CD4-positive, CD25-positive, alpha-beta regulatory T cell (primary cell): ENCODE measurements at regions not wholly inside any gene's neighbourhood (a gene's known extent, or its start where the extent isn't known, plus 50 kb on each side); places are given as distances from the start of the nearest gene placed in this dataset.
"Not testable (repeated sequence)": the region's sequence is repeated elsewhere in the genome, so short reads cannot be mapped to it uniquely, and the experiment has no call there.

ENCODE experiments used
- ATAC-seq, 2 donors: fragments of 150-1000 bp; cut with Tn5 transposase; one replicate each; pipeline ENCODE4 v1.10.0; 2021; ENCODE audit warnings: low read depth in 2 of 2, moderate number of reproducible peaks in 2 of 2, moderate library complexity in 1 of 2
- DNase-seq, 3 donors: peaks; one replicate each; pipeline versions ENCODE4 v3.0.0 to v3.0.0-alpha.2; 2012 to 2022; ENCODE audit warnings: mixed read lengths in 1 of 3
- H3K27ac ChIP-seq: one replicate; pipeline ENCODE4 v1.7.0; 2013; ENCODE audit warnings: mild to moderate bottlenecking, low read length; ENCODE audit not compliant: insufficient read depth, poor library complexity, severe bottlenecking
- H3K27me3 ChIP-seq: one replicate; pipeline ENCODE4 v1.7.0; 2013; ENCODE audit warnings: low read length; ENCODE audit not compliant: control insufficient read depth, insufficient read depth
- H3K36me3 ChIP-seq: one replicate; pipeline ENCODE4 v1.7.0; 2013; ENCODE audit warnings: mild to moderate bottlenecking, low read length, moderate library complexity; ENCODE audit not compliant: control insufficient read depth, insufficient read depth
- H3K4me1 ChIP-seq: 2 replicates; pipeline ENCODE4 v1.7.0; 2013; ENCODE audit warnings: mild to moderate bottlenecking, low read length; ENCODE audit not compliant: insufficient read depth, control insufficient read depth, poor library complexity, severe bottlenecking
- H3K4me3 ChIP-seq: one replicate; pipeline ENCODE4 v1.7.0; 2013; ENCODE audit warnings: low read depth, mild to moderate bottlenecking, low read length, moderate library complexity
- H3K9me3 ChIP-seq, 2 experiments: 1 replicate in 1 of 2; 2 replicates in 1 of 2; pipeline ENCODE4 v1.7.0; 2013; ENCODE audit warnings: low read length in 2 of 2, mild to moderate bottlenecking in 1 of 2, moderate library complexity in 1 of 2; ENCODE audit not compliant: control insufficient read depth in 2 of 2
- H3K27ac Mint-ChIP-seq, 3 donors: one replicate each; pipeline ENCODE4 v1.8.0; 2020 to 2022; ENCODE audit warnings: mild to moderate bottlenecking in 3 of 3, mixed read lengths in 3 of 3, moderate library complexity in 2 of 3
- H3K27me3 Mint-ChIP-seq: one replicate; pipeline ENCODE4 v1.8.0; 2022; ENCODE audit warnings: mild to moderate bottlenecking, mixed read lengths
- H3K36me3 Mint-ChIP-seq: one replicate; pipeline ENCODE4 v1.8.0; 2020; ENCODE audit warnings: mixed read lengths
- H3K4me1 Mint-ChIP-seq, 4 donors: one replicate each; pipeline ENCODE4 v1.8.0; 2020 to 2022; ENCODE audit warnings: mixed read lengths in 4 of 4, mild to moderate bottlenecking in 1 of 4
- H3K4me3 Mint-ChIP-seq, 4 donors: one replicate each; pipeline ENCODE4 v1.8.0; 2020 to 2022; ENCODE audit warnings: mild to moderate bottlenecking in 4 of 4, mixed read lengths in 4 of 4, moderate library complexity in 3 of 4
- H3K9me3 Mint-ChIP-seq, 7 donors: one replicate each; pipeline ENCODE4 v1.8.0; 2020 to 2022; ENCODE audit warnings: mixed read lengths in 7 of 7, mild to moderate bottlenecking in 3 of 7, moderate library complexity in 2 of 7

DNA sequence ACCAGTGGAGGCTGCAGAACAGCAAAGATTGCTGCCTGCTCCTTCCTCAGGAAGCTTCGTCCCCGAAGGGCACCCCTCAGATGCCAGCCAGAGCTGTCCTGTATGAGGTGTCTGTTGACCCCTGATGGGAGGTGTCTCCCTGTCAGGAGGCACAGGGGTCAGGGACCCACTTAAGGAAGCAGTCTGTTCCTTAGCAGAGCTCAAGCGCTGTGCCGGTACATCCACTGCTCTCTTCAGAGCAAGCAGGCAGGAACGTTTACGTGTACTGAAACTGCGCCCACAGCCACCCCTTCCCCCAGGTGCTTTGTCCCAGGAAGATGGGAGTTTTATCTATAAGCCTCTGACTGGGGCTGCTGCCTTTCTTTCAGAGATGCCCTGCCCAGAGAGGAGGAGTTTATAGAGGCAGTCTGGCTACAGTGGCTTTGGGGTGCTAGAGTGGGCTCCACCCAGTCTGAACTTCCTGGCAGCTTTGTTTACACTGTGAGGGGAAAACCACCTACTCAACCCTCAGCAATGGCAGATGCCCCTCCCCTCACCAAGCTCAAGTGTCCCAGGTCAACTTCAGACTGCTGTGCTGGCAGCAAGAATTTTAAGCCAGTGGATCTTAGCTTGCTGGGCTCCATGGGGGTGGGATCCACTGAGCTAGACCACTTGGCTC lies 275.8 kb upstream of the PROX1 start:
- not testable (repeated sequence) for H3K36me3 Mint-ChIP-seq, H3K27me3 Mint-ChIP-seq

DNA sequence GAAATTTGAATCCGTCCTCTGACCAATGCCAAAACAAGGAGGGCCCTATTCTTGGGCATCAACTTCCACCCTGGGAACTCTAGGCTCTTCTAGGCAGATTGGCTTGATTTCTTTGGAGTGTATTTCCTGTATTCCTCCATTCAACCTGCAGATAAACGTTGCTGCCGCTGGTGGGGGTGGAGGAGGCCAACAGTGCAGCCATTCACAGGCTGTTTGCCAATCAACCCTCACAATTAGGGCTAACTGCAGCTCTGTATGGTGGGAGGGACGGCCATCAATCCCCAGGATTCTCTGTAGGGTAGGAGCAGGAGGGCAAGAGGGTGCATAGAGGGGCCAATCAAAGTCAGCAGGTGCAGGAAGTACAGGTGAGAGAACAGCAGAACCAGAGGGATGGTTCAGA lies 273.1 kb upstream of the PROX1 start:
- H3K4me3 Mint-ChIP-seq = no peak overlapping the region
- Histone ChIP-seq H3K4me3 (no peak overlapping the region), H3K4me1 (no peaks in the 10 kb centered on the region), H3K27ac (no peak overlapping the region), H3K36me3 (no peaks in the 10 kb centered on the region), H3K27me3 (no peaks in the 10 kb centered on the region), H3K9me3 (no peaks in the 10 kb centered on the region)
- ATAC-seq (no peak), DNase-seq (no peak)
- no peaks in the 10 kb centered on the region for H3K36me3 Mint-ChIP-seq
- peaks cover 0 to 4% (median 0%) of the 10 kb centered on the region in 4 donors for H3K4me1 Mint-ChIP-seq
- peaks cover 2% of the 10 kb centered on the region for H3K27me3 Mint-ChIP-seq
- peaks cover 0 to 18% (median 4%) of the 10 kb centered on the region in 7 donors for H3K9me3 Mint-ChIP-seq
- H3K27ac Mint-ChIP-seq = no peak overlapping the region

More for the DNA sequence above, 275.8 kb upstream of the PROX1 start:
- H3K9me3 ChIP-seq, H3K4me1 Mint-ChIP-seq, H3K27ac Mint-ChIP-seq, H3K4me3 Mint-ChIP-seq, ATAC-seq, H3K4me1 ChIP-seq, H3K27me3 ChIP-seq, H3K36me3 ChIP-seq, H3K27ac ChIP-seq, H3K4me3 ChIP-seq: not testable (repeated sequence)
- DNase-seq = peak in 2 of 3 donors; percentile 2 to 37
- H3K9me3 Mint-ChIP-seq = peaks cover 0 to 19% (median 4%) of the 10 kb centered on the region in 7 donors

DNA sequence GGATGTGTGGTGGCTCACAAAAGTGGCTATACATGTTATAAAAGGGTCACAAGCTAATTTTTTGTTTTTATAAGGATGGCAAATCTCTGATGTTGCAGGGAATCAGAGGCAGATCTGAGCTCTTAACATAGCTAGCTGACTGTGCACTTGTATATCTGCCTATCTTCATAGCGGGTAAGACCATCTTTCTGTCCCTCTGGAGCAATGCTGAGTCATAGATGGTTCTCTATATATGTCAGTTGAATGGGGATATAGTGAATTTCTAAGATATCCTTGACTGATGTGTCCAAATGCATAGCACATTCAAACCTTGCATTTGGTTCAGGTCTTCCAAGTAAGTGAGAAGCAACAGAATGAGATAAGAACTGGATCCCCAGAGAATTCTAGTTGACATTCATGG lies 272.6 kb upstream of the PROX1 start:
- Mint-ChIP-seq H3K4me1 (peaks cover 0 to 4% (median 0%) of the 10 kb centered on the region in 4 donors), H3K27ac (no peak overlapping the region), H3K4me3 (no peak overlapping the region), H3K27me3 (no peaks in the 10 kb centered on the region), H3K9me3 (peaks cover 0 to 12% (median 7%) of the 10 kb centered on the region in 7 donors), H3K36me3 (no peaks in the 10 kb centered on the region)
- Histone ChIP-seq H3K27ac (no peak overlapping the region), H3K9me3 (no peaks in the 10 kb centered on the region), H3K4me1 (no peaks in the 10 kb centered on the region), H3K27me3 (no peaks in the 10 kb centered on the region), H3K36me3 (no peaks in the 10 kb centered on the region), H3K4me3 (no peak overlapping the region)
- DNase-seq (no peak), ATAC-seq (no peak)

DNA sequence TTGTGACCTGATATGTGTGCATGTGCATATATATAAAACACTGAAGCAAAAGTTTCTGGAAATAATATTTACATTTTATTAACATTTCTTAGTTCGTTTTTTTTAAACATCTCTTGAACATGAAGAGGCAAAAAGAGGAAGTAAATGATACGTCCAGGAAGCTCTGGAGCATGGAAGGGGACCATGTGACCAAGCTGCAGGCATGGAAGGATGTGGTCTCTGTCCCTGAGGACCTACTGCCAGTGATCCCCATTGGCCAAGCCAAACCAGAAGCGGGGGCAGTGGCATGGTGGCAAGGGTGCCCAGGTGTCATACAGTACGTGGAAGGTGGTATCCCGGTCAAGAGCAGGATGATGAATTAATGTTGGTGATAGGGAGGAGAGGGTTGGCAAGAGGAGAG lies 268.3 kb upstream of the PROX1 start:
- H3K27ac ChIP-seq = no peak overlapping the region
- peaks cover 0 to 3% of the 10 kb centered on the region in 2 experiments for H3K9me3 ChIP-seq
- no peaks in the 10 kb centered on the region for H3K36me3 ChIP-seq
- Mint-ChIP-seq H3K9me3 (peaks cover 0 to 18% (median 13%) of the 10 kb centered on the region in 7 donors), H3K4me1 (no peaks in the 10 kb centered on the region), H3K4me3 (no peak overlapping the region), H3K27me3 (no peaks in the 10 kb centered on the region), H3K36me3 (no peaks in the 10 kb centered on the region), H3K27ac (no peak overlapping the region)
- H3K4me3 ChIP-seq = no peak overlapping the region
- ATAC-seq (no peak), DNase-seq (no peak)
- no peaks in the 10 kb centered on the region for H3K4me1 ChIP-seq
- no peaks in the 10 kb centered on the region for H3K27me3 ChIP-seq

DNA sequence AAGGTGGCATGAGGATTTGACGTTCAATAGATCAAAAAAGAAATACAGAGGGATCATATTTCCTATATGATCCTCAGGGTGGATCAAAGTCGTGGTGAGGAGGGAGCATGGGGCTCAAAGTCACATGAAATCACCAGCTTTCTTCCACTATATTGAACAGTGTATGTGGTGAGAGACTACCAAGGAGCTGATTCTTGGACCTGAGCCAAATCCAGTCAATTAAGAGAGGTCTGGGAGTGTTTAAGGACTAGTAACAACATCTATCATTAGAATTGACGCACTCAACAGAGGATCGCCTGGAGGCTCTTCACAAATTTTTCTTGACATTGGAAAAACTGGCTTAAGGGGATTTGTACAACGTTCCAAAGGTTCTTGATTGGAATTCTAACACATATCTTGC lies 267.7 kb upstream of the PROX1 start:
- H3K4me1 Mint-ChIP-seq = no peaks in the 10 kb centered on the region
- Histone ChIP-seq H3K27ac (no peak overlapping the region), H3K4me3 (no peak overlapping the region), H3K27me3 (no peaks in the 10 kb centered on the region), H3K4me1 (no peaks in the 10 kb centered on the region), H3K36me3 (no peaks in the 10 kb centered on the region), H3K9me3 (peaks cover 0 to 3% of the 10 kb centered on the region in 2 experiments)
- DNase-seq = no peak
- no peak for ATAC-seq
- H3K27me3 Mint-ChIP-seq = no peaks in the 10 kb centered on the region
- H3K9me3 Mint-ChIP-seq = peaks cover 0 to 18% (median 13%) of the 10 kb centered on the region in 7 donors
- H3K27ac Mint-ChIP-seq = no peak overlapping the region
- no peak overlapping the region for H3K4me3 Mint-ChIP-seq
- H3K36me3 Mint-ChIP-seq = no peaks in the 10 kb centered on the region

DNA sequence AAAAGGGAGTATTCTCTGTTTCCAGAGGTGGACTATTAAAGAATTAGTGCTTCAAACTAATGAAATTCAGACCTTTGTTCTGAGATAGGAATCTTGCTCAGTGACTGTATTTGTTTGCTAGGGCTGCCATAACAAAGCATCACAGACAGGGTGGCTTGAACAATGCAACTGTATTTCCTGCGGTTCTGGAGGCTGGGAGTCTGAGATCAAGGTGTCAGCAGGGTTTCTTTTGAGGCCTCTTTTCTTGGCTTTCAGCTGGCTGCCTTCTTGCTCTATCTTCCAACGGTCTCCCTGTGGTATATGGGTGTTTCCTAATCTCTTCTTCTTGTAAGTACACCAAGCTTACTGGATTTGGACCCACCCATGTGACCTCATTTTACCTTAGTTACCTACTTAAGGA lies 264.6 kb upstream of the PROX1 start:
- Mint-ChIP-seq H3K9me3 (peaks cover 3 to 13% (median 9%) of the 10 kb centered on the region in 7 donors), H3K4me3 (no peak overlapping the region), H3K27me3 (no peaks in the 10 kb centered on the region), H3K27ac (no peak overlapping the region), H3K36me3 (no peaks in the 10 kb centered on the region), H3K4me1 (no peaks in the 10 kb centered on the region)
- no peaks in the 10 kb centered on the region for H3K36me3 ChIP-seq
- no peaks in the 10 kb centered on the region for H3K4me1 ChIP-seq
- peaks cover 0 to 3% of the 10 kb centered on the region in 2 experiments for H3K9me3 ChIP-seq
- no peaks in the 10 kb centered on the region for H3K27me3 ChIP-seq
- DNase-seq = no peak
- H3K27ac ChIP-seq = no peak overlapping the region
- H3K4me3 ChIP-seq = no peak overlapping the region
- ATAC-seq = no peak

DNA sequence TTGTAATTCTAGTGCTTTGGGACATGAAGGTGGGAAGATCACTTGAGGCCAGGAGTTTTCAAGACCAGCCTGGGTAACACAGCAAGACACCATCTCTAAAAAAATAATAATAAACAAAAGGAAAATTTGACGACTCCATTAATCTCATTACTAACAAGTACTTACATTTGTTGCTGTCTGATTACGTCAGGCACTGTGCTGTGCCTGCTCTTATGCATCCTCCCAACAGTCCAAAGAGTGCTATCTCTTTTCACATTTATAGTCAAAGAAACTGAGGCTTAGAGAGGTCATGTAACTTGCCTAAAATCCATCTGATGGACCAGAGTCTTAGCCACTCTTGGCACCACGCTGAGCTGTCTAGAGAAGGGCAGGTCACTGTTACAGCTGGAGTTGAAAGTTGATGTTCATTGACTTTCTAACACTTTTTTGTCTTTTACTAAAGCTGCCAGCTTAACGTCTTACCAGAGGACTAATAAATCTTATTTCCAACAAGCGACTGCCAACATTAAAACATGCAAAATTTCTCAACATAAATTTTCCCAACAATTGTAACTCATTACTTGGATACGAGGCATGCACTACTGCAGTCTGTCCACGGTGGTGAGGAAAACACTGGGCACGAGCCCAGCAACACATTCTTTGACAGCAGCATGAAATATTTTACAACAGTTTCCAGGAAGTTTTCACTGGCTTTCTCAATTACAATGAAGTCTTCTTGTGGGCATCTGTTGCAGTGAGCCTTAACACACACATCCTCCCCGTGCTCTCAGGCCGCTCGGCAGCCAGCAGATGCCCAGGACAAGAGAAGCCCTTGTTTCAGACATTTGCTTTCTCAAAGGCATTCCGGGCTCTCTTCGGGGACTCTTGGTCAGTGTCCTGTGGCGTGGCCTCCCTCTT lies 262.9 kb upstream of the PROX1 start:
- no peak for ATAC-seq
- Mint-ChIP-seq H3K9me3 (peaks cover 3 to 14% (median 10%) of the 10 kb centered on the region in 7 donors), H3K4me3 (no peak overlapping the region), H3K4me1 (no peaks in the 10 kb centered on the region), H3K27me3 (no peaks in the 10 kb centered on the region), H3K36me3 (no peaks in the 10 kb centered on the region), H3K27ac (no peak overlapping the region)
- H3K4me1 ChIP-seq = no peaks in the 10 kb centered on the region
- no peaks in the 10 kb centered on the region for H3K27me3 ChIP-seq
- no peak overlapping the region for H3K4me3 ChIP-seq
- peaks cover 0 to 3% of the 10 kb centered on the region in 2 experiments for H3K9me3 ChIP-seq
- no peak overlapping the region for H3K27ac ChIP-seq
- no peaks in the 10 kb centered on the region for H3K36me3 ChIP-seq
- DNase-seq = no peak
